Panc1 (cell line): ENCODE measurements at regions not wholly inside any gene's neighbourhood (a gene's known extent, or its start where the extent isn't known, plus 50 kb on each side); places are given as distances from the start of the nearest gene placed in this dataset.

Source experiments
- ATAC-seq: fragments of 200-7000 bp; cut with Tn5 transposase; 2 replicates; pipeline ENCODE4 v1.9.1; 2020; ENCODE audit warnings: mild to moderate bottlenecking, moderate library complexity
- BruUV-seq: library from RNA; stranded (reverse); fragments of 400-500 nt; replicated peaks from 2 replicates; lab custom pipeline; 2021; lab: Mats Ljungman, UMichigan
- CTCF ChIA-PET: fragments of 300-600 bp; sonication (Branson Sonifier 250); formaldehyde crosslinking; loops from one replicate; lab custom pipeline; 2022; ENCODE audit warnings: antibody characterized with exemption; lab: Charles Lee
- POLR2A ChIA-PET: fragments of 300-600 bp; sonication (Branson Sonifier 250); formaldehyde crosslinking; loops from one replicate; lab custom pipeline; 2022; ENCODE audit warnings: antibody characterized with exemption; lab: Charles Lee
- DNase-seq: peaks from one replicate; pipeline ENCODE4 v3.0.0-alpha.2; 2010; ENCODE audit warnings: low read depth, low spot score
- H3K27ac ChIP-seq: 2 replicates; pipeline ENCODE4 v1.5.1; 2011; ENCODE audit warnings: mild to moderate bottlenecking, low read length, inconsistent platforms
- H3K27me3 ChIP-seq: fragments of 200-500 bp; sonication (Bioruptor generic); 2 replicates; pipeline ENCODE4 v1.6.0; 2014; ENCODE audit warnings: low read length, inconsistent platforms; ENCODE audit not compliant: control insufficient read depth, insufficient read depth
- H3K36me3 ChIP-seq: fragments of 200-500 bp; sonication (Bioruptor generic); 2 replicates; pipeline ENCODE4 v1.5.1; 2014; ENCODE audit warnings: inconsistent platforms, mild to moderate bottlenecking, low read length, moderate library complexity; ENCODE audit not compliant: control insufficient read depth, insufficient read depth
- H3K4me1 ChIP-seq: 2 replicates; pipeline ENCODE4 v1.5.1; 2011; ENCODE audit warnings: inconsistent platforms, mild to moderate bottlenecking, low read length, moderate library complexity; ENCODE audit not compliant: control insufficient read depth, insufficient read depth
- H3K4me3 ChIP-seq, 2 experiments: 2 replicates each; pipeline ENCODE4 v1.5.1; 2011 to 2012; ENCODE audit warnings: low read depth in 2 of 2, low read length in 2 of 2, mild to moderate bottlenecking in 2 of 2, inconsistent platforms in 1 of 2, moderate library complexity in 1 of 2
- H3K9me3 ChIP-seq: fragments of 200-500 bp; sonication (Bioruptor generic); 2 replicates; pipeline ENCODE4 v1.5.1; 2014; ENCODE audit warnings: low read depth, mild to moderate bottlenecking, inconsistent platforms, low read length, moderate library complexity; ENCODE audit not compliant: control insufficient read depth, insufficient read depth
- CTCF ChIP-seq: fragments of 450-650 bp; IDR thresholded peaks from 2 replicates; pipeline ENCODE4 v1.5.1; 2017; ENCODE audit warnings: mild to moderate bottlenecking
- POLR2AphosphoS5 ChIP-seq: IDR thresholded peaks from 2 replicates; pipeline ENCODE4 v1.6.1; 2012; ENCODE audit warnings: mild to moderate bottlenecking, low read depth, low read length, moderate library complexity
- REST ChIP-seq, 2 experiments: IDR thresholded peaks; 2 replicates each; pipeline ENCODE4 v1.6.1; 2011 to 2012; ENCODE audit warnings: low read depth in 2 of 2, control low read depth in 1 of 2, low read length in 1 of 2, mild to moderate bottlenecking in 1 of 2, moderate library complexity in 1 of 2; ENCODE audit not compliant: insufficient read depth in 1 of 2
- SIN3A ChIP-seq: IDR thresholded peaks from 2 replicates; pipeline ENCODE4 v1.6.1; 2012; ENCODE audit warnings: low read depth, mild to moderate bottlenecking, low read length, moderate library complexity, borderline replicate concordance; ENCODE audit not compliant: insufficient read depth
- TCF7L2 ChIP-seq: IDR thresholded peaks from 2 replicates; pipeline ENCODE4 v1.6.1; 2011; ENCODE audit warnings: mild to moderate bottlenecking, low read depth, low read length, inconsistent platforms
- in situ Hi-C: cut with HindIII; loops from 2 replicates; pipeline ENCODE4 v1.10.0; 2016; ENCODE audit warnings: low sequenced_read_pairs, low pct_unique_long_range_greater_than_20kb
- intact Hi-C: fragments of 100-400 bp; cut with micrococcal nuclease; formaldehyde crosslinking; loops from one replicate; pipeline ENCODE4 v1.10.0; 2022; ENCODE audit not compliant: unreplicated experiment

- Histone ChIP-seq H3K9me3 (no peaks in the 10 kb centered on the region), H3K27ac (no peak overlapping the region), H3K36me3 (no peaks in the 10 kb centered on the region), H3K27me3 (0 out of 2 replicates have a peak, but pooled peaks cover 2% of the 10 kb centered on the region), H3K4me3 (no peak overlapping the region), H3K4me1 (no peaks in the 10 kb centered on the region)
- no peak for ATAC-seq
- ChIA-PET POLR2A (no interaction called here), CTCF (no interaction called here)
- TF ChIP-seq POLR2AphosphoS5 = no peak
- TF ChIP-seq TCF7L2 = no peak
- TF ChIP-seq REST (IDR thresholded peaks at IDR 0.05; ENCODE audit: insufficient read depth in 1 of 2, low read depth in 2 of 2, low read length in 1 of 2) = no peak
- no peak for TF ChIP-seq SIN3A
- no peak for TF ChIP-seq CTCF
- in situ Hi-C loops = no loop called here
- intact Hi-C loops = loop anchor here (5.0 kb wide), 2 partner anchors 36 to 336 kb away; no protein-coding TSS in a partner anchor
- BruUV-seq = no TSS peak
- no peak for DNase-seq
Measured at GRCh38 chr20:21573259-21573658, 59.4 kb upstream of the NKX2-2 start.

GRCh38 chr20:21571841-21572690 lies 58.2 kb upstream of the NKX2-2 start:
- no peak; the same call in 1 of the 2 replicates for ATAC-seq
- in situ Hi-C loops = no loop called here

More at GRCh38 chr20:21571841-21572690, 58.2 kb upstream of the NKX2-2 start:
- ChIA-PET POLR2A (no interaction called here), CTCF (no interaction called here)
- intact Hi-C loops = loop anchor here (5.0 kb wide), 2 partner anchors 35 to 335 kb away; no protein-coding TSS in a partner anchor
- no peaks in the 10 kb centered on the region for H3K4me1 ChIP-seq
- H3K36me3 ChIP-seq = no peaks in the 10 kb centered on the region
- no peak for TF ChIP-seq POLR2AphosphoS5
- TF ChIP-seq CTCF = peak; percentile 90
- no peak overlapping the region for H3K27ac ChIP-seq
- no peak overlapping the region for H3K4me3 ChIP-seq
- 0 out of 2 replicates have a peak, but pooled peaks cover 2% of the 10 kb centered on the region for H3K27me3 ChIP-seq
- DNase-seq = peak; percentile 10
- H3K9me3 ChIP-seq = no peaks in the 10 kb centered on the region
- no TSS peak for BruUV-seq
